HG02588 (cell line): ENCODE measurements at regions not wholly inside any gene's neighbourhood (a gene's known extent, or its start where the extent isn't known, plus 50 kb on each side); places are given as distances from the start of the nearest gene placed in this dataset.
"Not testable (repeated sequence)": the region's sequence is repeated elsewhere in the genome, so short reads cannot be mapped to it uniquely, and the experiment has no call there.

ENCODE experiments used
- ATAC-seq: cut with Tn5 transposase; IDR thresholded peaks from one replicate; pipeline ENCODE4 v1.9.1; 2021; ENCODE audit warnings: mild to moderate bottlenecking, moderate library complexity; ENCODE audit not compliant: unreplicated experiment

DNA sequence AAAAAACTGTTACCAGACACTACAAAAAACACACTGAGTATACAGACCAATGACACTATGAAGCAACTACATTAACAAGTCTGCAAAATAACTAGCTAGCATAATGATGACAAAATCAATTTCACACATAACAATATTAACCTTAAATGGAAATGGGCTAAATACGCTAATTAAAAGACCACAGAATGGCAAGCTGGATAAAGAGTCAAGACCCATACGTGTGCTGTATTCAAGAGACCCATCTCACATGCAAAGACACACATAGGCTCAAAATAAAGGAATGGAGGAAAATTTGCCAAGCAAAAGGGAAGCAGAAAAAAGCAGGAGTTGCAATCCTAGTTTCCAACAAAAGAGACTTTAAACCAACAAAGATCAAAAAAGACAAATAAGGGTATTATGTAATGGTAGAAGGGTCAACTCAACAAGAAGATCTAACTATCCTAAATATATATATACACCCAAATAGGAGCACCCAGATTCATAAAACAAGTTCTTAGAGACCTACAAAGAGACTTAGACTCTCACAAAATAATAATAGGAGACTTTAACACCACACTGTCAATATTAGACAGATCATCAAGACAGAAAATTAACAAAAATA is 158.6 kb downstream of the ALDH8A1 start:
- not testable (repeated sequence) for ATAC-seq

DNA sequence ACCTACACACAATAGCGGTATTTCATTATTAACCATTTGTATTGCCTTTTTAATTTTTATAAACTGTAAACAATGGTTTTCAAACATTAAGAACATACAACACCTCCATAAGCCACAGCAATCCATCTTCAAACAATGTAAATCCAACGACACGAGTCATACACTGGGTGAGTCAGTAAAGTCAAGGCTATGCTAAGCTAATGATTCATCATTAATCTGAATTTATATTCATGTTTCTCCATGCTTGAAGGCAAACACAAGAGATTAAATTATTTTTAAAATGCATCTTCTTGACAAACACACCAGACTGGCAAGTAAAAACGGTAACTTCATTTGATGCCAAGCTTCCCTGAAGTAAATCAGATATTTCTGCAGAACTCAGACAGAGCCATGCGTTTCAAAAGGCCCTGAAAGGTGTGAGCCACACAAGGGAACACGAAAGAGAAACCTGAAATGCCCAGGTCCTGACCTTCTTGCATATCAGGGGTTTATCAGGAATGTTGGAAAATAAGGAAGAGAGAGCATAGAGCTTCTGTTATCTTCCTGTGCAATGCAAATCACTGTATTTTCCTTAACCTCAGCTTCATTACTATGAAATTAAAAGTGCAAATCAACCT is 162.5 kb downstream of the ALDH8A1 start:
- no peak for ATAC-seq

- no peak for ATAC-seq
Observed at GRCh38 chr6:134784336-134784735, 165.6 kb downstream of the ALDH8A1 start.

DNA sequence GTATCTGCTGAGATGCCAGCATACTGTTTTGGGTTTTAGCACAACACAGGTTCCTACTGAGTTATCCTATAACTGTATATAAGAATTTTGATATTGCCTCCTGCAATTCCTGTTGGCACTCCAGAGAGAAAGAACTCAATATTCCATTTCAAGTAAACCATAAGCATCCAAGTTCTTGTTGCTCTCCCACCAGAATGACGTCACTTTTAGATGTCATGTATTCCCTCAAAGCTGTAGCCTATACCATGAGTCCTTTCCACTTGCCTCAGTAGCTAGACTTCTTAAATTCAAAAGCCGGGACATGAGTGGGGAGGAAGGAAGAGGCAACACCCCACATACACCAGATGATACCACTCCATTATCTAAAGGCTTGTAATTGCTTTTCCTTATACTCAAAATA is 171.5 kb downstream of the ALDH8A1 start:
- no peak for ATAC-seq

DNA sequence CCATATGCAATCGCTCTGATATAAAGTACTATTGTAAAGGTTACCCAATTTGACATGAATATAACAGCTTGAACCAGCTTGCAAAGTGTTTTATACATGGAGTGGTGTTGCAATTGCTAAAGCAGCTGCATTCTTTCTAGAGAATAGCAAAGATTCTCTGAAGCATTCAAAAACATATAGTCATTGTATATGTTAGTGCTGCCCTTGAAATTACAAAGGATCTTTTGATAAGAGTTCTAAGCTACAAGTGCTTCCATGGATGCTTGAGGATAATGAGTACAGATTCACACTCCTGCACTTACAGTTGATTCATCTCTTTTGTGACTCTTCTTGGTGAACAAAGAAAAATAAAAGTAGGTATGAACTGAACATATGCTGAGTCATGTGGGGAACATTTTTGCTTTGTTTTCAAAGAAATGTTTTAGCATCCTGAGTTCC is 175.7 kb downstream of the ALDH8A1 start:
- ATAC-seq = no peak

- no peak for ATAC-seq
Observed at GRCh38 chr6:134772671-134773360, 177.1 kb downstream of the ALDH8A1 start.

DNA sequence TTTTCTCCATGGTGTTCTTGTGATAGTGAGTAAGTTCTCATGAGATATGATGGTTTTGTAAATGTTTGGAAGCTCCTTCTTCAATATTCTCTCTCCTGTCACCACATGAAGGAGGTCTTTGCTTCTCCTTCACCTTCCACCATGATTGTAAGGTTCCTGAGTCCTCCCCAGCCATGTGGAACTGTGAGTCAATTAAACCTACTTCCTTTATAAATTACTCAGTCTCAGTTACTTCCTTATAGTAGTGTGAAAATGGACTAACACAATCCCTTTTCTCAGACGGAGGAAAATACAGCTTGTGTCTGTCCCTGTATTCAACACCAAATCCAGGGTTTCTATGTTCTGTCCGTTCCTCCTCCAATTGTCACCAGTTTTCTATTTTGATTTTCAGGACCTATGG is 181.0 kb downstream of the ALDH8A1 start:
- no peak for ATAC-seq

DNA sequence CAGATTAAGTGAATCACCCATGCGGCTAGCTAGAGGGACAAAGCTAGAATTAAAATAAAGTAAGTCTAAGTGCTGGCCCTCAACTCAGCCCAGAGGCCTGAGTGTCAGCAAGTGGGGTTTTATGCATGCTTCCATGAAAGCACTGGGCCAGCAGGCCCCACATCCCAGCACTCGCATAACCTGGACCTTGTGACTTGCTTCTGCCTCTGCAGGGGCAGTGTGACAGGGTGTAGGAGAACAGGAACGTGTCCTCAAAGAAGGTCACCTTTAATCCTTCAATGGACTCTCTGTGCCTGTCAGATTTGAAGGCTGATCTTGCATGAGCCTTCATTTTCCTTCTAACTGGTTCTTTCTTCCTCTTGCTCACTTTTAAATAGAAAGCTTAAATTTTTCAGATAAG is 183.4 kb downstream of the ALDH8A1 start:
- ATAC-seq = no peak

- no peak for ATAC-seq
Observed at GRCh38 chr6:134764741-134765140, 185.2 kb downstream of the ALDH8A1 start.

DNA sequence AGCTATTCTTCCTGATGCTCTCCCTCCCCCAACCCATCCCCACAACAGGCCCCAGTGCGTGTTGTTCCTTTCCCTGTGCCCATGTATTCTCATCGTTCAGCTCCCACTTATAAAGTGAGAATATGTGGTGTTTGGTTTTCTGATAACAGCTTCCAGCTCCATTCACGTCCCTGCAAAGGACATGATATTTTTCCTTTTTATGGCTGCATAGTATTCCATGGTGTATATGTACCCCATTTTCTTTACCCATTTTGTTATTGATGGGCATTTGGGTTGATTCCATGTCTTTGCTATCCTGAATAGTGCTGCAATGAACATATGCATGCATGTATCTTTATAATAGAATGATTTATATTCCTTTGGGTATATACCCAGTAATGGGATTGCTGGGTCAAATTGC is 186.3 kb downstream of the ALDH8A1 start:
- not testable (repeated sequence) for ATAC-seq

DNA sequence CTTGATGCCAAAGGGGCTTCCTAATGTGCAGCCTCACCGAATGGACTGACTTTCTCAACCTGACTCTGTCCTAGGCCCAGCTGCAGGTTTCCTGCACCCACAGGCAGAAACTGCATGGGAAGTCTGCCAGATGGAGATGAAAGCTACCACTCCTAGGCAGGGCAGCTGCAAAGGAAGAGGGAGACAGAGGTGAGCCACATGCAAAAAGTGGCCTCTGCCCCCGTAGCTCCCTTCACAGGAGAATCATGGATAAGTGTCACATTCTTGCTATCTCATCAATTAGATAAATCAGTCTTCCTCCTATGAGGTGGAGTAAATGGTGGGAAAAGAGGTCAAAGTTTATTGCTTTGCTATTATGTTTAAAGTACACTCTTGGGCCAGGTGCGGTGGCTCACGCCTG is 191.3 kb downstream of the ALDH8A1 start:
- no peak for ATAC-seq

DNA sequence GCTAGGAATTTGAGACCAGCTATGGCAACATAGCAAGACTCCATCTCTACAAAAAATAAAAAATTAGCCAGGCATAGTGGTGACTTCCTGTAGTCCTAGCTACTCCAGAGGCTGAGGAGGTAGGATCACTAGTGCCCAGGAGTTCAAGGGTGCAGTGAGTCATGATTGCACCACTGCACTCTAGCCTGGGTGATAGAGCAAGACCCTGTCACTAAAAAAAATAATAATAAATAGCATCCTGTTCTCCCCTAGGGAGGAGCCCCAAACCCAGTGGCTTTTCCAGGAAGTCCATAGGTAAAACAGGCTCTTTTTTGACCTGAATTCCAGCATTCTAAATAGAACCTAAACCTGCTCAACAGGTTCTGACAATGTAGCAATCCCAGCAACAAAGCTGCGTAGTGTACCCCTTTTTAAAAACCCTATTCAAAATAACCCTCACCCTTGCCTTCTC is 192.0 kb downstream of the ALDH8A1 start:
- no peak for ATAC-seq

DNA sequence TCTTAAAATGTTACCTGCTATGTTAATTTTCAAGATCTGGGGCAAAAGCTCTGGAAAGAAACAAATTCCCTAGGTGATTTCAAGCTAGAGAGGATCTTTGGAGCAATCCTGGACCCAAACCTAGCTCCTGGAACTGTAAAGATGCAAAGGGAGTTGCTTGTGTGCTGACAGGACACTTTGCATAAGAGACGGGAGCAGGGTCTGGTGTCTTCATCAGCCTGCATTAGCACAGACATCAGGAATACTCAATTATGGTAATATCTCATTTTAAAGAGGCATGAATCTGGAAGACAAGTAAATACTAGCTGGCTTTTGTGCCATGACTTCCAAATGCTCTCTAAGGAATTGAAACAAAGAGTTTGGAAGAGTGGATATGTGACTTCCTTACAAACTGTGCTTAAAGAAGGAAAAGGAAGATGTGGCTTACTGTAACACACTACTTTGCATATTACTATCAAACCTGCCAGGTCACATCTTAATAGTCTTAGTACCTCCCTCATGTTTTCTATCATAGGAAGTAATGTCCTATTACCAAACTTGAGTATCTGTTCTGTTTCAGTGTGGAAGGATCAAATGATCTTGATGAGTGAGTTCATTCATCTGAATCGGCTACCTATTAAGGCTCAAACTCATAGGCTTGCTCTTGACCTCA is 193.4 kb downstream of the ALDH8A1 start:
- no peak for ATAC-seq

DNA sequence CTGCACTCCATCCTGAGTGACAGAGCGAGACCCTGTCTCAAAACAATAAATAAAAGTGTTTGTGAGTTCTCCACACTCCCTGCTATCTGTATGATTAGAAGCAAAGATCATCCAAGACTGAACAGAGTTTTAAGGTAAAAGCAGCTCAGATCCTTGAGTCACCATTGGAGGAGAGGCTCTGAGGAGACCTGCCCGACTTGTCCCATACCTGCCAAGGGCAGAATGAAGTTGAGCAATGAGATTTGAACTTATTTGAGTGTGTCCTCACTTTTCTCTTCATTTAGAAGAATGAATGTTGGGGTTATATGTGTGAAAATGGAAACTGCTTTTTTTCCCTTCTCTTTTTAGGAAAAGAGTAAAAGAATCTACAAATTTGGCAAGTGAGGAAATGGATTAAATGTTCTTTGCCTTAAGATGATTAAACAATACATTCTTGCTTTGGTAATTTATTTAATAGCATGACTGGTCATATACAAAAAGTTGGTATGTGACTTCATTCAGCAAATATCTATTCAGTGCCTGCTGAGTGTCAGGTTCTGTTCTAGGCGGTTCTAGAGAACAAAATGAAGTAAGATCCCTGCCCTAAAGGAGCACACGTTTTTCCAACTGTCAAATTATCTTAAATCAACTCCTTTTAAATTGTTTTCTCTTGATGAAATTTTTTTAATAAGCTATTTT is 195.7 kb downstream of the ALDH8A1 start:
- ATAC-seq = no peak

DNA sequence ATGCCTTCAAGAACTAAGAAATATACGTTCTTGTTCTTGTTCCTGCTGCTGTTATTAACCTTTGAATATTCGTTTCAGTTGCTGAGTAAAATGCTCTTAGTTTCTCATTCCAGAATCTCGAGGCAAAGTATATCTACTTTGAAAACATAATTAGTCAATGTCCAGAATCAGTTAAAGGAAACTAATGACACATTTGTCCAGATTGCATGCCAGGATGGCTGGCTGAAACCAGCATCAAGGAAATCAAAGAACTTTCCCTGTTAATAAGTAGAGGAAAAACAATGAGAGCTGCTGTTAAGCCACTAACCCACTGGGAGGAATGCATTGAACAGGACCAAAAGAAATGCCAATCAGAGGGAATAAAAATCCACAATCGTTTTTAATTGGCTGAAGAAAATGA is 196.9 kb downstream of the ALDH8A1 start:
- no peak for ATAC-seq

- no peak for ATAC-seq
Observed at GRCh38 chr6:134752445-134752844, 197.5 kb downstream of the ALDH8A1 start.

- no peak for ATAC-seq
Observed at GRCh38 chr6:134750669-134751068, 199.2 kb downstream of the ALDH8A1 start.

DNA sequence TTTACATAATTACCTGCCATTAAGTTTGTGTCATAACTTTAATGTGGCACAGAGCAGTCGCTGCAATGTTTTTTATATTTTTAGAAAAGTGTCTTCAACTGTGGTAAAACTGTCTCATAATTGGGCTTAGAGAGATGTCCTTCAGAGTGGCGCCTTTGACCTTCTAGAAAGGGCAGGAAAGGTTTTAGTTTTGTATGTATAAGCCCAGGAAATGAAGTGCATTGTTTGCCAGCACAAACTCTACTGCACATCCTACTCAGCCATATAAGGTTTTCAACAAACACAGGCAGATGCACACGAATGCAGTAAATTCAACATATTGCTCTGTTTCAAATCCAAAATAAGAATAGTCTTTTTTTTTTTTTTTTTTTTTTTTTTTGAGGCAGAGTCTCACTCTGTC is 201.4 kb downstream of the ALDH8A1 start:
- ATAC-seq = no peak

- not testable (repeated sequence) for ATAC-seq
Observed at GRCh38 chr6:134747197-134747596, 202.7 kb downstream of the ALDH8A1 start.

GRCh38 chr6:134746140-134746539 is 203.8 kb downstream of the ALDH8A1 start:
- ATAC-seq = no peak

DNA sequence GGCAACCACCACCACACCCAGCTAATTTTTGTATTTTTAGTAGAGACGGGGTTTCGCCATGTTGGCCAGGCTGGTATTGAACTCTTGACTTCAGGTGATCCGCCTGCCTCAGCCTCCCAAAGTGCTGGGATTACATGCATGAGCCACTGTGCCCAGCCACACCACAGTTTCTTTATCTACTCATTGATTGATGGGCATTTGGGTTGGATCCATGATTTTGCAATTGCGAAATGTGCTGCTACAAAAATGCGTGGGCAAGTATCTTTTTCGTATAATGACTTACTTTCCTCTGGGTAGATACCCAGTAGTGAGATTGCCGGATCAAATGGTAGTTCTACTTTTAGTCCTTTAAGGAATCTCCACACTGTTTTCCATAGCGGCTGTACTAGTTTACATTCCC is 204.7 kb downstream of the ALDH8A1 start:
- ATAC-seq = not testable (repeated sequence)
